ENCODE measurements at regions not wholly inside any gene's neighbourhood (a gene's known extent, or its start where the extent isn't known, plus 50 kb on each side); places are given as distances from the start of the nearest gene placed in this dataset.
"Not testable (repeated sequence)": the region's sequence is repeated elsewhere in the genome, so short reads cannot be mapped to it uniquely, and the experiment has no call there.

DNA sequence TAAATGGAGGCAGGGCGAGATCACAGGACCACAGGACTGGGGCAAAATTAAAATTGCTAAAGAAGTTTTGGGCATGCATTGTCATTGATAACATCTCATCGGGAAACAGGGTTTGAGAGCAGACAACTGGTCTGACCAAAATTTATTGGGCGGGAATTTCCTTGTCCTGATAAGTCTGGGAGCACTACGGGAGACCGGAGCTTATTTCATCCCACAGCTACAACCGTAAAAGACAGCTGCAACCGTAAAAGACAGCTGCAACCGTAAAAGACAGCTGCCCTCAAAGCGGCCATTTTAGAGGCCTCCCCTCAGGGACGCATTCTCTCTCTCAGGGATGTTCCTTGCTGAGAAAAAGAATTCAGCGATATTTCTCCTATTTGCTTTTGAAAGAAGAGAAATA, 170.4 kb upstream of the NPAP1 start:
- DNase-seq (ENCODE audit: low read depth) = not testable (repeated sequence)

DNA sequence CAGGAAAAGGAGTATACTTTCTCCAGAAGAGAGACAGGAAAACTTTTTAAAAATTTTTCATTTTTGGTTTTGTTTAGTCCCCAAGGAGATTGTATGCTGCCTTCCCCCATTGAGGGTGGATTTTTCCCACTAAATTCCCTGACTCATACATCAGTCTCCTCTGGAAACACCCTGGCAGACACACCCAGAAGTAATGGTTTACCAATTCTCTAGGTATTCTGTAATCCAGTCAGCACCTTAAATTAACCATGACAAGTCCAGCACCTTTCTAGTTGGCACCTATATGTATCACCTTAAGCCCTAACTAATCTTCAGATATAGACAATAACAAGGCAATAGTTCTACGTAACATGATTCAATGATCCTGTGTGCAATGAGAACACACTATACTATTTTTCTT, 165.9 kb upstream of the NPAP1 start:
- DNase-seq (ENCODE audit: low read depth) = not testable (repeated sequence)

DNA sequence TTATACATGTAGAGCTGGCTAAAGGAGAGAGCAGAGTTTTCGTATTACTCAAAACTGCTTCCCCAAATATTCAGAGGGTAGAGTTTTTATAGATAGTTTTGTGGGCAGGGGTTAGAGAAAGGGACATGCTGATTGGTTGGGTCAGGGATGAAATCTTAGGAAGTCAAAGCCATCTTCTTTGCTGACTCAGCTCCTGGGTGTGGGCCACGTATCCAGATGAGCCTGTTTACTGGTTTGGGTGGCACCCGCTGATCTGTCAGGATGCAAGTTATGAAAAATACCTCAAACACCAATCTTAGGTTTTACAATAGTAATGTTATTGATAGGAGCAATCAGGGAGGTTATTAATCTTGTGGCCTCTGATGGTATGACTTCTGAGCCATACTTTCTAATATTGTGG, 164.0 kb upstream of the NPAP1 start:
- DNase-seq (ENCODE audit: low read depth) = not testable (repeated sequence)

DNA sequence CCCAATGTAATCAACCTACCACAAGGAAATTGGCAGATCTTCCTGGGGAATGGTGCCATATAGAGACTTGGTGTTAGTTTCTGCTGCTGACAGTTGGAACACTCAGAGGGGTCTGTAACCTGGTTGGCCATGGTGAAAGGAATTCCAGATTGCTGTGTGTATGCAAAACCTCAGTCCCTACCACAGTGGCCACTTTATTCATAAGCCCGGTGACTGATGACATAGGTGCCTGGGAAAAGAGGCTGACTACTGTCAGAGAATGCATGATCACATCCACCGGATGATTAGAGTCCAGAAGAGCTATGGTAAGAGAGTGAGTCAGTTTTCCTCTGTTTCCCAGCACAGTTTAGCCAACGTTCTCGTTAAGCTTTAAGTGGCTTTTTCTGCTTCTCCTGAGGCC, 156.8 kb upstream of the NPAP1 start:
- not testable (repeated sequence) for DNase-seq (ENCODE audit: low read depth)

DNA sequence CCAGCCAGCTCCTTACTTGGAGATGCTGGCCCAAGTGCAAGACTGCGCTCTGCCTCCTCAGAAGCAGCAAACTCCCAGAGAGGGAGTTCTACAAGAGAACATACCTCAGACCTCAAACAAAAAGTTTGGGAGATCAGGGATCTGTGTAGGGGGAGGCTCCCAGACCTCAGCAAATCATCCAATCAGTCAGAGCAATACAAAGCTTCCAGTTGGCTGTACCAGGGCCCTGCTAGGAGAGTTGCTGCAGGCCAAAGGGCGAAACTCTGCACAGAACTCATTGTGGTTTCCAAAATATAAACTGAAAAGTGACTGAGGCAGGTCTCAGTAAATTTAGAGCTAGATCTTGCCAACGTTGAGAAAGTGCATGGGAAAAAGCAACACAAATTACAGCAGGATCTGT, 144.3 kb upstream of the NPAP1 start:
- DNase-seq (ENCODE audit: low read depth) = not testable (repeated sequence)

DNA sequence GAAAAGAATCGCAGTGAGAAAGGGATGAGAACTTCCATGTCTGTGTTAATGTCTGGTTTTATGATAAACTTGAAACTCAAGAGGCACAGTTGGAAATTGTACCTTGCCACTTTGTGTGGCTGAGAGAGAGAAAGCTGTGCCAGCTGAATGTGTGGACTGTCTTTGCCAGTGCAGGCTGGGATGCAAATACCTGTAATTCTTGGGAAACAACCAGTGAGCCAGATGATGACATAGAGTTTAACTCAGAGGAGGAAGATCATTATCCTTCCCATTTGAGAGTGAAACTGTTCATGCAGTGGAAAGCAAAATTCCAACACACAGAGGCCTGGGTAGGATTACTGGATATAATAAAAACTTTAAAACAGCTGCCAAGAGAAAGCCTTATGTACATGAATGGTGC, 141.5 kb upstream of the NPAP1 start:
- DNase-seq (ENCODE audit: low read depth) = not testable (repeated sequence)

DNA sequence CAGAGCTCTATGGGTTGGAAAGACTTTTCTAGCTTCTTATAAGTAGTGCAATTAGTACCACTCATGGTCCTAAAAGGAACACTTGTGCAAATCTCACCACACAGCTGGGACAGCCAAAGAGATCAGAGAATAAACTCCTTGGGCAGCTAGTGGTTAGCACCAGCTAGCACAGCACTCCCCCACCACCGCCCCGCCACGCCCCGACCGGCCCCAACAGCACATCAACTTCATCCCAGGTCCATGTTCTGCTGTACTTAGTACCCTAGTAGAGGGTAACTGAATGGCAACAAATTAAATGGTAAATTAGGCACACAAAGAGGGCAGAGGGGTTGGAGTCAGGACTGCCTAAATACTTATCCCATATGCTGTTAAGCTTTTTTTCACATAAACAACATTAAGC, 118.3 kb upstream of the NPAP1 start:
- DNase-seq (ENCODE audit: low read depth) = not testable (repeated sequence)

DNA sequence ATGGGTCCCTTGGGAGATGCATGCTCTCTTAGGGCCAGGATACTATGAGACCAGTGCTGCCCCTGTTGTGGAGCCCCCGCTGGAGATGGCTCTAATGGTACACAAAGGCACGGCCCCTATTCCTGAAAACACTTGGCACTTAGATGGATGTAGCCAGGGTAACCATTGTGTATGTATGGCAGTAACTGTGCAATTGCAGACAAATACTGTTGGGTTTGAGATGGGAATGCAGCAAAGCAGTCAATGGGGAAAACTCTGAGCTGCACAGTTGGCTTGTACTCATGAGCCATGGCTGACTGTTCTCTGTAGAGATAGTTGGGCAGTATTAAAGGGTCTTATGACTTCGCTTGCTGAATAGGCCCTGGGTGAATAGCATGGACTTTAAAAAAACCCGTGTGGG, 67.9 kb upstream of the NPAP1 start:
- no peak for DNase-seq (ENCODE audit: low read depth)

DNA sequence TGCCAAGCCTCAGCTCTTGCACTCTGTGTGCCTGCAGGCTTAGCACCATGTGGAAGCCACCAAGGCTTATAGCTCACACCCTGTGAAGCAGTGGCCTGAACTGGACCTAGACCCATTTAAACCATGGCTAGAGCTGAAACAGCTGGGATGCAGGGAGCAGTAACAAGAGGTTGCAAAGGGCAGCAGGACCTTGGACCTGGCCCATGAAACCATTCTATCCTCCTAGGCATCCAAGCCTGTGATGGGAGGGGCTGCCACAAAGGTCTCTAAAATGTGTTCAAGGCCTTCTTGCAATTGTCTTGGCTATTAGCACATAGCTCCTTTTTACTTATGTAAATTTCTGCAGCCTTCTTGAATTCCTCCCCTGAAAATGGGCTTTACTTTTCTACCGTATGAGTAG, 57.9 kb upstream of the NPAP1 start:
- no peak for DNase-seq (ENCODE audit: low read depth)

DNA sequence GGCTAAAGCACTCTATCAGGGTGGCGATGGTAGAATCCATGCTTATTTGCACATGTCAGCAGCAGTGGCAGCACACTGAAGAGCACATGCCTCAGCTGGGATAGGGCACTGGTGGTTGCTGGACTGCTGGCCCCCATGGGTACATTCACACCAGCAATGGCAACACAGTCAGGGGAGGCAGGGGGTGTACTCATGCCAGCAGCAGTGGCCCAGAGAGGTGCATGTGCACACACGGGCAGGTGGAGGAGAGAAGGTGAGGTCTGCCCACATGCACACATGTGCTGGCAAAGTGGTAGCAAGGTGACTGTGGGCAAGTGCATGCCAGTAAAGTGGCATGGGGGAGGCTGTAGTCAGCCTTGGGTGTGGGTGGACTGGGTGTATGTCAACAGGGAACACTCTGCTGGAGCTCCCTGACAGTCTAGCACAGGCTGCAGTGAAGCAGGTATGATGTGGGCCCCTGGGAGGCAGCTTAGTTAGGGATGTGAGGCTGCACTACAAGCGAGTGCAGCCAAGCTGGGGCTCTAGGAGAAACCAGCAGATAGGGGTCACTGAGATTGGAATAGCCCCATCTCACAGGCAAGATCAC, 53.9 kb upstream of the NPAP1 start:
- DNase-seq (ENCODE audit: low read depth) = no peak

All from ELR (cell line).